ENCODE measurements at regions not wholly inside any gene's neighbourhood (a gene's known extent, or its start where the extent isn't known, plus 50 kb on each side); places are given as distances from the start of the nearest gene placed in this dataset.
A peak's percentile ranks its signal among the peaks of the same experiment; 100 is the strongest.
"Not testable (repeated sequence)": the region's sequence is repeated elsewhere in the genome, so short reads cannot be mapped to it uniquely, and the experiment has no call there.

- Histone ChIP-seq H3K27me3 (no peaks in the 10 kb centered on the region), H3K27ac (no peak overlapping the region), H3K9me3 (peaks cover 0 to 6% (median 0%) of the 10 kb centered on the region in 12 donors), H3K36me3 (no peaks in the 10 kb centered on the region), H3K4me1 (no peaks in the 10 kb centered on the region), H3K4me3 (no peak overlapping the region)
- ATAC-seq (peak in 1 of 4 donors; percentile 38), DNase-seq (no peak)
- no peak for TF ChIP-seq CTCF (IDR thresholded peaks at IDR 0.05)
- TF ChIP-seq POLR2A (IDR thresholded peaks at IDR 0.05) = no peak
- intact Hi-C loops (cut with DNase I) = no loop called here
- WGBS, 4 donors = 52 to 60% (median 57%) methylated on average over 16 of the region's 16 CpGs
These were observed 84.6 kb upstream of the CAB39 start for GRCh38 chr2:230627806-230628724.

- 90 to 95% (median 93%) methylated on average over 4 of the region's 4 CpGs for WGBS, 4 donors
- ATAC-seq (no peak), DNase-seq (no peak)
- no peaks in the 10 kb centered on the region for H3K4me1 ChIP-seq
- H3K9me3 ChIP-seq = no peaks in the 10 kb centered on the region
- no peak for TF ChIP-seq POLR2A (IDR thresholded peaks at IDR 0.05)
- H3K4me3 ChIP-seq = no peak overlapping the region
- no peak overlapping the region for H3K27ac ChIP-seq
- no peaks in the 10 kb centered on the region for H3K27me3 ChIP-seq
- intact Hi-C loops (cut with DNase I) = loop anchor here in 1 of 10 donors (10.0 kb wide), 1 partner anchor 163 kb away; no protein-coding TSS in a partner anchor
- H3K36me3 ChIP-seq = no peaks in the 10 kb centered on the region
These were observed 81.2 kb upstream of the CAB39 start for GRCh38 chr2:230631470-230631869.

GRCh38 chr2:230634146-230634545 lies 78.5 kb upstream of the CAB39 start:
- DNase-seq = no peak
- Histone ChIP-seq H3K27ac (no peak overlapping the region), H3K27me3 (no peaks in the 10 kb centered on the region), H3K4me3 (no peak overlapping the region), H3K36me3 (no peaks in the 10 kb centered on the region), H3K9me3 (no peaks in the 10 kb centered on the region), H3K4me1 (no peaks in the 10 kb centered on the region)
- TF ChIP-seq POLR2A (IDR thresholded peaks at IDR 0.05) = no peak
- no peak for TF ChIP-seq CTCF (IDR thresholded peaks at IDR 0.05)
- no peak for ATAC-seq
- WGBS, 4 donors = 79 to 89% (median 80%) methylated on average over 1 of the region's 1 CpG
- intact Hi-C loops (cut with DNase I) = loop anchor here in 1 of 10 donors (10.0 kb wide), 1 partner anchor 161 kb away; no protein-coding TSS in a partner anchor

- not testable (repeated sequence) for ATAC-seq, H3K36me3 ChIP-seq, H3K27me3 ChIP-seq, DNase-seq, H3K9me3 ChIP-seq, H3K4me1 ChIP-seq, H3K27ac ChIP-seq, H3K4me3 ChIP-seq
- intact Hi-C loops (cut with DNase I) = loop anchor here in 1 of 10 donors (10.0 kb wide), 1 partner anchor 160 kb away; no protein-coding TSS in a partner anchor
- 90 to 97% (median 93%) methylated on average over 5 of the region's 5 CpGs for WGBS, 4 donors
These were observed 77.8 kb upstream of the CAB39 start for GRCh38 chr2:230634721-230635313.

GRCh38 chr2:230636684-230637271 lies 75.9 kb upstream of the CAB39 start:
- H3K9me3 ChIP-seq = no peaks in the 10 kb centered on the region
- 52 to 62% (median 58%) methylated on average over 6 of the region's 6 CpGs for WGBS, 4 donors
- no peak for ATAC-seq
- no peak overlapping the region for H3K4me3 ChIP-seq
- H3K27me3 ChIP-seq = no peaks in the 10 kb centered on the region
- H3K36me3 ChIP-seq = no peaks in the 10 kb centered on the region
- no peak overlapping the region for H3K27ac ChIP-seq
- DNase-seq = no peak
- no peaks in the 10 kb centered on the region for H3K4me1 ChIP-seq
- no peak for TF ChIP-seq CTCF (IDR thresholded peaks at IDR 0.05)
- no peak for TF ChIP-seq POLR2A (IDR thresholded peaks at IDR 0.05)
- intact Hi-C loops (cut with DNase I) = loop anchor here in 1 of 10 donors (10.0 kb wide), 1 partner anchor 158 kb away; no protein-coding TSS in a partner anchor

GRCh38 chr2:230637486-230637885 lies 75.2 kb upstream of the CAB39 start:
- not testable (repeated sequence) for H3K4me1 ChIP-seq, H3K9me3 ChIP-seq, DNase-seq, H3K27ac ChIP-seq, H3K27me3 ChIP-seq, H3K36me3 ChIP-seq, ATAC-seq, H3K4me3 ChIP-seq
- WGBS, 4 donors = 77 to 83% (median 78%) methylated on average over 7 to 8 of the region's 8 CpGs
- intact Hi-C loops (cut with DNase I) = loop anchor here in 1 of 10 donors (10.0 kb wide), 1 partner anchor 157 kb away; no protein-coding TSS in a partner anchor

Measured in heart left ventricle (tissue), 16 donors.